HUES48 (cell line): ENCODE measurements at regions not wholly inside any gene's neighbourhood (a gene's known extent, or its start where the extent isn't known, plus 50 kb on each side); places are given as distances from the start of the nearest gene placed in this dataset.
"Not testable (repeated sequence)": the region's sequence is repeated elsewhere in the genome, so short reads cannot be mapped to it uniquely, and the experiment has no call there.

ENCODE experiments used
- H3K27ac ChIP-seq: one replicate; pipeline ENCODE4 v1.7.0; 2013; ENCODE audit warnings: low read depth, low read length, inconsistent platforms
- H3K27me3 ChIP-seq: 2 replicates; pipeline ENCODE4 v1.6.1; 2013; ENCODE audit warnings: mild to moderate bottlenecking, low read length; ENCODE audit not compliant: control insufficient read depth, insufficient read depth
- H3K36me3 ChIP-seq: 2 replicates; pipeline ENCODE4 v1.6.1; 2013; ENCODE audit warnings: low read length; ENCODE audit not compliant: control insufficient read depth, insufficient read depth
- H3K4me1 ChIP-seq: 2 replicates; pipeline ENCODE4 v1.6.1; 2013; ENCODE audit warnings: mild to moderate bottlenecking, low read length; ENCODE audit not compliant: control insufficient read depth, insufficient read depth
- H3K4me3 ChIP-seq: 2 replicates; pipeline ENCODE4 v1.5.1; 2013; ENCODE audit warnings: mild to moderate bottlenecking, low read depth, low read length
- H3K9ac ChIP-seq: 2 replicates; pipeline ENCODE4 v1.6.1; 2013; ENCODE audit warnings: mild to moderate bottlenecking, low read depth, low read length, moderate library complexity
- H3K9me3 ChIP-seq: 2 replicates; pipeline ENCODE4 v1.6.1; 2013; ENCODE audit warnings: low read length; ENCODE audit not compliant: control insufficient read depth, insufficient read depth

GRCh38 chrX:843306-843705 lies 212.7 kb downstream of the SHOX start:
- no peak overlapping the region for H3K4me3 ChIP-seq
- no peaks in the 10 kb centered on the region for H3K27me3 ChIP-seq
- no peak overlapping the region for H3K9ac ChIP-seq
- no peaks in the 10 kb centered on the region for H3K36me3 ChIP-seq
- peaks cover 6% of the 10 kb centered on the region for H3K4me1 ChIP-seq
- H3K9me3 ChIP-seq: no peaks in the 10 kb centered on the region
- H3K27ac ChIP-seq: no peak overlapping the region

GRCh38 chrX:840556-840955 lies 210.0 kb downstream of the SHOX start:
- H3K9me3 ChIP-seq: peaks cover 13% of the 10 kb centered on the region; the same call in 1 of the 2 replicates
- 0 out of 2 replicates have a peak, but pooled peaks cover 3% of the 10 kb centered on the region for H3K4me1 ChIP-seq
- H3K27me3 ChIP-seq: no peaks in the 10 kb centered on the region

DNA sequence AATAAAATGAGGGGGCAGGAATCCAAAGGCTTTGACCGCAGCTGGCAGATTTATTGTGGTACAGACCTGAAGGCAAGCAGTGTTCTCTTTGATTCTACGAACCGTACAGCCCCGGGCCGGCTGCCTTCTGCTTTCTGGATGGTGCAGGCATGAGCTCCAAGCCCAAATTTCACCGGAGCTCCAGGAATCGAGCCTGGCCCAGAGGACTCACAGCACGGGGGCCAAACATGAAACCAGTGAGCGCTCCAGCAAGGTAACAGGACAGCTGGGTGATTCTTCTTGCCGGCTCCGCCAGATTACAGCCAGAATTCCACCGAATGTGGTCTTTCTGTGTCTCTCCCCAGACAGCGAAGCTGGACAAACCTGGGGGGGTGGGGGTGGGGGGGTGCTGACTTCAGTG lies 208.1 kb downstream of the SHOX start:
- not testable (repeated sequence) for H3K36me3 ChIP-seq, H3K9ac ChIP-seq, H3K27ac ChIP-seq, H3K4me1 ChIP-seq, H3K4me3 ChIP-seq, H3K27me3 ChIP-seq
- peaks cover 13% of the 10 kb centered on the region; the same call in 1 of the 2 replicates for H3K9me3 ChIP-seq

More at GRCh38 chrX:840556-840955, 210.0 kb downstream of the SHOX start:
- no peak overlapping the region for H3K27ac ChIP-seq
- H3K9ac ChIP-seq: no peak overlapping the region
- no peaks in the 10 kb centered on the region for H3K36me3 ChIP-seq
- H3K4me3 ChIP-seq: no peak overlapping the region

- not testable (repeated sequence) for H3K27ac ChIP-seq, H3K36me3 ChIP-seq, H3K27me3 ChIP-seq, H3K4me1 ChIP-seq, H3K4me3 ChIP-seq, H3K9ac ChIP-seq
- H3K9me3 ChIP-seq: peaks cover 15% of the 10 kb centered on the region; the same call in 1 of the 2 replicates
These were observed 205.3 kb downstream of the SHOX start for GRCh38 chrX:835857-836256.

DNA sequence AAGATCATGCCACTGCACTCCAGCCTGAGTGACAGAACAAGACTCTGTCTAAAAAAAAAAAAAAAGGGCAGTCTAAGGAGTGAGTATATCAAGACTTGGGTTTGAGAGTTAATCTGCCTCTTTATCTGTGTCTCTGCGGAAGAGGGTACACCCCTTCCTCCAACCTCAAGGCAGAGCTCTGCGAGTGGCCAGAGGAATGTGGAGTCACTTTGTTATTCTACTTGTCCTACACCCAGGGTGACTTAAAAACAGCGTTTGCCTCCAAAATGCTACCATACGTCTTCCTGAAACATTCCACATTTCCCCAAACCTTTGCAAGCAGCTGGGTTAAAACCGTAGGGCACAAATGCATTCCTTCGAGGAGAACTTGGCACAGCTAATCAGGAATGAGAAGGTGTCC lies 199.9 kb downstream of the SHOX start:
- Histone ChIP-seq H3K27ac (no peak overlapping the region), H3K4me1 (peaks cover 9% of the 10 kb centered on the region; the same call in 1 of the 2 replicates), H3K4me3 (no peak overlapping the region; the same call in 1 of the 2 replicates), H3K36me3 (no peaks in the 10 kb centered on the region), H3K27me3 (no peaks in the 10 kb centered on the region), H3K9me3 (peaks cover 3% of the 10 kb centered on the region; the same call in 1 of the 2 replicates), H3K9ac (no peak overlapping the region)

DNA sequence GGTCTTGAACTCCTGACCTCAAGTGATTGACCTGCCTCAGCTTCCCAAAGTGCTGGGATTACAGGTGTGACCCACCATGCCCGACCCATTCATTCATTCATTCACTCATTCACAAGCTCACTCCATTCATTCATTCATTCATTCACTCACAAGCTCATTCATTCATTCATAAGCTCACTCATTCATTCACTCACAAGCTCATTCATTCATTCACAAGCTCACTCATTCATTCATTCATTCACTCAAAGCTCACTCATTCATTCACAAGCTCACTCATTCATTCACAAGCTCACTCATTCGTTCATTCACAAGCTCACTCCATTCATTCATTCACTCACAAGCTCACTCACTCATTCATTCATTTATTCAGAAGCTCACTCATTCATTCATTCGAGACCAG lies 198.6 kb downstream of the SHOX start:
- H3K27me3 ChIP-seq: no peaks in the 10 kb centered on the region
- H3K36me3 ChIP-seq: no peaks in the 10 kb centered on the region
- peaks cover 9% of the 10 kb centered on the region; the same call in 1 of the 2 replicates for H3K4me1 ChIP-seq

DNA sequence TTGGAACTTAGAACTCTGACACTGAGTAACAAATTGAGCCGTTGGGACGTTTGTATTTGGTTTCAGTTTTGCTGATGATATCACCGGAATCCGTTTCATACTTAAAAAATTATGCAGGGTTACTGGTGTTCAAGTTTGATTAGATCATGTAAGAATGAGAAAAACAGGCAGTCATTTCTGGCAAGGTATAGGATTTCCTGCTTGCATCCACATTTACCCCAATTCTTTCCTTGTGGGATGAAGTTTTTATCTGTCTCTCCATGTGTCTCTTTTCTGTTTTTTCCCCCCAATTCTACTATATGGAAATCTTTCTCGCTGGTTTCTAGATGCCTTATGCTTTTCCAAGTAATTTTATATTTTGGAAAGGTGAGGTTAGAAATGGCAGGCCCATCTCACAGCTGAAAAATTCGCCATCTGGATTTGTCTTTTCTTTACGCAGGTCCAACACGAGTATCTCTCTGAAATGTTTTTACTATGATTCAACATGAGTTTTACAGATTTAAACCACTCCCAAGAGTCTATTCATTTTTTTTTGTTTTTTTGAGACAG lies 197.9 kb downstream of the SHOX start:
- peaks cover 3% of the 10 kb centered on the region; the same call in 1 of the 2 replicates for H3K9me3 ChIP-seq
- no peaks in the 10 kb centered on the region for H3K27me3 ChIP-seq
- no peak overlapping the region for H3K27ac ChIP-seq
- peaks cover 9% of the 10 kb centered on the region; the same call in 1 of the 2 replicates for H3K4me1 ChIP-seq
- no peak overlapping the region for H3K9ac ChIP-seq
- H3K4me3 ChIP-seq: no peak overlapping the region
- H3K36me3 ChIP-seq: no peaks in the 10 kb centered on the region

More for the DNA sequence above, 198.6 kb downstream of the SHOX start:
- no peak overlapping the region for H3K27ac ChIP-seq
- no peak overlapping the region for H3K9ac ChIP-seq
- peaks cover 3% of the 10 kb centered on the region; the same call in 1 of the 2 replicates for H3K9me3 ChIP-seq
- no peak overlapping the region for H3K4me3 ChIP-seq

DNA sequence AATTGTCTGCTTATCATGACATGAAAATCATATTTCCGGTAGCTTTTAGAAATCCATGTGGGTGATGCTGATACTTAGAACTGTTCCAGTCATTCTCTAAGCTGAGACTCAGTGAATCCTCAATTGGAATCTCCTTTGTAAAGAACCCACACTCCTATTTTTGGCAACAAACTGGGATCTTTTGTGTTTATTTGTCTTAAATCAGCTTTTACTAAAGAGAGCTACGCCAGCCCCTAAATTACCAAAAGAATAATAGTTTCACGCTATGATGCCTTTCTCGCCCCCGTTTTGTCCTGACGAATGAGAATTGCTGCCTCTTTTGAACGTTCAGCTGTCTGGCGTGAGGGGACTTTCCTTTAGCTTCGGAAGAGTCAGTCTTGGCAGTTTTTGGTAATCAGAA lies 195.9 kb downstream of the SHOX start:
- peaks cover 3% of the 10 kb centered on the region; the same call in 1 of the 2 replicates for H3K9me3 ChIP-seq
- H3K36me3 ChIP-seq: no peaks in the 10 kb centered on the region
- H3K27ac ChIP-seq: no peak overlapping the region
- no peak overlapping the region for H3K9ac ChIP-seq
- H3K4me1 ChIP-seq: peaks cover 9% of the 10 kb centered on the region; the same call in 1 of the 2 replicates
- H3K27me3 ChIP-seq: no peaks in the 10 kb centered on the region
- H3K4me3 ChIP-seq: peak overlapping the region; percentile 39; the same call in 1 of the 2 replicates

DNA sequence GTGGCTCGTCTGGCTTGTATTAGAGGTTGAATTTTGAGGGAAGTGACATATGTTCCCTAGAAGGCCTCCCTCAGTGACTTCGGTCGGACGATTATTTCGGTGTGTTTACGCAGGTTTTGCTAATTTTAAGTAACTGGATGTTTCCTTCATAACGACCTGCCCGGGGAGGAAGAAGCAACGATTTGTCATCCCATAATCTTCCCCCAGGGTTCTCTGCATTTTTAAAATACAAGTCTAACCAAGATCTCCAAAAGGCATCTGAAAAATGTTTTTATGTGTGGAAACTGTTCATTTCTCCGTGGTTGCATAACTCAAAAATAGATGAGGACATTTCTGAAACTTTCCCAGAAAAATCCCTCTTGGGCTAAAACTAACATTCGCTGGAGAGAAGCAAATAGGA lies 195.4 kb downstream of the SHOX start:
- H3K36me3 ChIP-seq: no peaks in the 10 kb centered on the region
- no peak overlapping the region for H3K9ac ChIP-seq
- no peaks in the 10 kb centered on the region for H3K27me3 ChIP-seq
- H3K4me1 ChIP-seq: peaks cover 9% of the 10 kb centered on the region; the same call in 1 of the 2 replicates
- H3K4me3 ChIP-seq: no peak overlapping the region
- H3K27ac ChIP-seq: no peak overlapping the region
- H3K9me3 ChIP-seq: no peaks in the 10 kb centered on the region

DNA sequence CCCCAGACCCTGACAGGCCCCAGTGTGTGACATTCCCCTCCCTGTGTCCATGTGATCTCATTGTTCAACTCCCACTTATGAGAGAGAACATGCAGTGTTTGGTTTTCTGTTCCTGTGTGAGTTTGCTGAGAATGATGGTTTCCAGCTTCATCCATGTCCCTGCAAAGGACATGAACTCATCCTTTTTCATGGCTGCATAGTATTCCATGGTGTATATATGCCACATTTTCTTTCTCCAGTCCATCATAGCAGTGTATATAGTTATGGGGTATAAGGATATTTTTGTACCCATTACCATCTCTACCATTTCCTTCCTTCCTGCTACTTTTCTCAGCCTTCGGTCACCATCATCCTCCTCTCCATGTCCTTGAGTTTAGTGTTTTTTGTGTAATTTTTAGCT lies 192.5 kb downstream of the SHOX start:
- H3K27me3 ChIP-seq, H3K27ac ChIP-seq, H3K4me3 ChIP-seq, H3K9ac ChIP-seq, H3K9me3 ChIP-seq, H3K36me3 ChIP-seq, H3K4me1 ChIP-seq: not testable (repeated sequence)

- Histone ChIP-seq H3K4me3 (no peak overlapping the region), H3K9me3 (no peaks in the 10 kb centered on the region), H3K9ac (no peak overlapping the region), H3K27me3 (no peaks in the 10 kb centered on the region), H3K4me1 (peaks cover 8% of the 10 kb centered on the region; the same call in 1 of the 2 replicates), H3K36me3 (no peaks in the 10 kb centered on the region), H3K27ac (no peak overlapping the region)
These were observed 190.9 kb downstream of the SHOX start for GRCh38 chrX:821327-822107.
